H9 (cell line): ENCODE measurements at regions not wholly inside any gene's neighbourhood (a gene's known extent, or its start where the extent isn't known, plus 50 kb on each side); places are given as distances from the start of the nearest gene placed in this dataset.

Source experiments
- DNase-seq: peaks from one replicate; pipeline ENCODE4 v3.0.0-alpha.2; 2017
- H2AFZ ChIP-seq: one replicate; pipeline ENCODE4 v1.6.1; 2013; ENCODE audit warnings: mild to moderate bottlenecking, low read length, control low read depth, moderate library complexity
- H2AK5ac ChIP-seq: 2 replicates; pipeline ENCODE4 v1.6.1; 2013; ENCODE audit warnings: low read length, control low read depth, mixed read lengths; ENCODE audit not compliant: insufficient read length
- H2BK120ac ChIP-seq: one replicate; pipeline ENCODE4 v1.6.1; 2013; ENCODE audit warnings: low read depth, mild to moderate bottlenecking, low read length, control low read depth, inconsistent platforms; ENCODE audit not compliant: poor library complexity, severe bottlenecking
- H2BK12ac ChIP-seq: 2 replicates; pipeline ENCODE4 v1.6.1; 2013; ENCODE audit warnings: low read length, control low read depth, mixed read lengths, low read depth; ENCODE audit not compliant: insufficient read length
- H2BK15ac ChIP-seq: 2 replicates; pipeline ENCODE4 v1.6.1; 2013; ENCODE audit warnings: low read depth, low read length, control low read depth
- H2BK20ac ChIP-seq: one replicate; pipeline ENCODE4 v1.6.1; 2013; ENCODE audit warnings: low read depth, mild to moderate bottlenecking, low read length, control low read depth, inconsistent platforms; ENCODE audit not compliant: poor library complexity, severe bottlenecking
- H2BK5ac ChIP-seq: 2 replicates; pipeline ENCODE4 v1.6.1; 2013; ENCODE audit warnings: low read length, control low read depth, mixed read lengths; ENCODE audit not compliant: insufficient read length
- H3K14ac ChIP-seq: 2 replicates; pipeline ENCODE4 v1.6.1; 2013; ENCODE audit warnings: low read length, control low read depth; ENCODE audit not compliant: insufficient read depth
- H3K18ac ChIP-seq: 2 replicates; pipeline ENCODE4 v1.6.1; 2013; ENCODE audit warnings: low read depth, mild to moderate bottlenecking, mixed read lengths, low read length, control low read depth; ENCODE audit not compliant: insufficient read length
- H3K23ac ChIP-seq: 2 replicates; pipeline ENCODE4 v1.6.1; 2013; ENCODE audit warnings: low read length, control low read depth, mixed read lengths, low read depth; ENCODE audit not compliant: insufficient read length
- H3K23me2 ChIP-seq: 2 replicates; pipeline ENCODE4 v1.6.1; 2013; ENCODE audit warnings: low read depth, mild to moderate bottlenecking, mixed read lengths, low read length, control low read depth; ENCODE audit not compliant: insufficient read length, poor library complexity, severe bottlenecking
- H3K27ac ChIP-seq: 2 replicates; pipeline ENCODE4 v1.5.1; 2013; ENCODE audit warnings: low read length, control low read depth, mixed read lengths, low read depth; ENCODE audit not compliant: insufficient read length
- H3K27me3 ChIP-seq: 2 replicates; pipeline ENCODE4 v1.6.1; 2013; ENCODE audit warnings: low read length, control low read depth, inconsistent platforms; ENCODE audit not compliant: insufficient read depth
- H3K4ac ChIP-seq: 2 replicates; pipeline ENCODE4 v1.6.1; 2013; ENCODE audit warnings: low read depth, mild to moderate bottlenecking, control low read depth, inconsistent platforms, low read length, moderate library complexity
- H3K4me1 ChIP-seq: 2 replicates; pipeline ENCODE4 v1.6.1; 2013; ENCODE audit warnings: low read length, control low read depth, inconsistent platforms; ENCODE audit not compliant: insufficient read depth
- H3K4me2 ChIP-seq: 2 replicates; pipeline ENCODE4 v1.6.1; 2013; ENCODE audit warnings: low read length, control low read depth, mixed read lengths; ENCODE audit not compliant: insufficient read length, insufficient read depth
- H3K56ac ChIP-seq: 2 replicates; pipeline ENCODE4 v1.6.1; 2013; ENCODE audit warnings: low read depth, mild to moderate bottlenecking, mixed read lengths, low read length, control low read depth; ENCODE audit not compliant: insufficient read length
- H3K79me1 ChIP-seq: 2 replicates; pipeline ENCODE4 v1.6.1; 2013; ENCODE audit warnings: low read depth, mild to moderate bottlenecking, moderate library complexity, low read length, control low read depth, inconsistent platforms; ENCODE audit not compliant: insufficient read depth, poor library complexity, severe bottlenecking
- H3K79me2 ChIP-seq: 2 replicates; pipeline ENCODE4 v1.6.1; 2013; ENCODE audit warnings: low read length, control low read depth, inconsistent platforms; ENCODE audit not compliant: insufficient read depth
- H3K9ac ChIP-seq: 2 replicates; pipeline ENCODE4 v1.6.1; 2013; ENCODE audit warnings: low read length, control low read depth, mixed read lengths; ENCODE audit not compliant: insufficient read length; ENCODE audit errors: extremely low read depth
- H3K9me3 ChIP-seq: one replicate; pipeline ENCODE4 v1.6.1; 2013; ENCODE audit warnings: low read depth, low read length, inconsistent platforms; ENCODE audit not compliant: control insufficient read depth
- H3T11ph ChIP-seq: one replicate; pipeline ENCODE4 v1.6.1; 2013; ENCODE audit warnings: mild to moderate bottlenecking, low read length, control low read depth, inconsistent platforms
- H4K20me1 ChIP-seq: one replicate; pipeline ENCODE4 v1.6.1; 2013; ENCODE audit not compliant: control insufficient read depth, insufficient read length, insufficient read depth
- H4K5ac ChIP-seq: 2 replicates; pipeline ENCODE4 v1.6.1; 2013; ENCODE audit warnings: low read depth, mild to moderate bottlenecking, mixed read lengths, low read length, control low read depth; ENCODE audit not compliant: insufficient read length
- H4K8ac ChIP-seq: replicated peaks from 2 replicates; pipeline ENCODE4 v1.6.1; 2013; ENCODE audit warnings: low read length, control low read depth, mixed read lengths, low read depth; ENCODE audit not compliant: insufficient read length
- H4K91ac ChIP-seq: 2 replicates; pipeline ENCODE4 v1.6.1; 2013; ENCODE audit warnings: low read depth, mild to moderate bottlenecking, moderate library complexity, mixed read lengths, low read length, control low read depth; ENCODE audit not compliant: insufficient read length
- H3K27ac Mint-ChIP-seq, 3 experiments: 2 replicates in 2 of 3; 3 replicates in 1 of 3; pipeline ENCODE4 v1.8.0; 2020 to 2021; ENCODE audit warnings: mixed read lengths in 3 of 3, mild to moderate bottlenecking in 1 of 3, moderate library complexity in 1 of 3
- H3K27me3 Mint-ChIP-seq: 2 replicates; pipeline ENCODE4 v1.8.0; 2021; ENCODE audit warnings: low read depth, mild to moderate bottlenecking, moderate library complexity, mixed read lengths
- H3K36me3 Mint-ChIP-seq, 3 experiments: 2 replicates in 2 of 3; 3 replicates in 1 of 3; pipeline ENCODE4 v1.8.0; 2020 to 2021; ENCODE audit warnings: low read depth in 3 of 3, mixed read lengths in 3 of 3; ENCODE audit not compliant: insufficient read depth in 1 of 3
- H3K4me1 Mint-ChIP-seq, 2 experiments: 2 replicates each; pipeline ENCODE4 v1.8.0; 2020; ENCODE audit warnings: mixed read lengths in 2 of 2
- H3K4me3 Mint-ChIP-seq, 2 experiments: 2 replicates in 1 of 2; 3 replicates in 1 of 2; pipeline ENCODE4 v1.8.0; 2020 to 2021; ENCODE audit warnings: mild to moderate bottlenecking in 2 of 2, mixed read lengths in 2 of 2, moderate library complexity in 1 of 2
- H3K9me3 Mint-ChIP-seq, 2 experiments: 2 replicates in 1 of 2; 3 replicates in 1 of 2; pipeline ENCODE4 v1.8.0; 2020; ENCODE audit warnings: mild to moderate bottlenecking in 2 of 2, mixed read lengths in 2 of 2, moderate library complexity in 1 of 2
- CTCF ChIP-seq: fragments of 200-600 bp; sonication (generic); conservative IDR thresholded peaks from 3 replicates; pipeline ENCODE4 v1.8.0; 2021; ENCODE audit warnings: antibody characterized with exemption, mild to moderate bottlenecking
- WGBS: extraction: QIAGEN DNeasy Blood & Tissue Kit; methylation state at CpG from one replicate; pipeline ENCODE4 v1.1.7; 2013; ENCODE audit warnings: missing lambda C conversion rate, low lambda C conversion rate, mixed read lengths; ENCODE audit not compliant: insufficient read length; ENCODE audit errors: extremely low coverage; 5-methylcytosine and 5-hydroxymethylcytosine counted together

- H3K27me3 Mint-ChIP-seq: no peaks in the 10 kb centered on the region; the same call in 1 of the 2 replicates
- H3K9me3 Mint-ChIP-seq: no peaks in the 10 kb centered on the region
- no peak for DNase-seq
- no peak overlapping the region for H3K4me3 Mint-ChIP-seq
- H3K18ac ChIP-seq: no peak overlapping the region
- H3T11ph ChIP-seq: no peak overlapping the region
- H4K5ac ChIP-seq: no peak overlapping the region
- no peaks in the 10 kb centered on the region for H3K23me2 ChIP-seq
- no peak for TF ChIP-seq CTCF
- no peak overlapping the region for H3K27ac ChIP-seq
- no peak overlapping the region for H2BK20ac ChIP-seq
- H2BK15ac ChIP-seq: no peak overlapping the region
- H2AFZ ChIP-seq: no peak overlapping the region
- no peak overlapping the region for H3K14ac ChIP-seq
- no peak overlapping the region for H3K27ac Mint-ChIP-seq
- H2BK5ac ChIP-seq: no peak overlapping the region
- no peak overlapping the region for H3K23ac ChIP-seq
- no peak overlapping the region for H3K4ac ChIP-seq
- no peaks in the 10 kb centered on the region for H3K79me1 ChIP-seq
- no peak overlapping the region for H3K4me2 ChIP-seq
- no CpG with 5 or more reads among the region's 7 CpGs for WGBS
- H3K9me3 ChIP-seq: no peaks in the 10 kb centered on the region
- H3K79me2 ChIP-seq: no peaks in the 10 kb centered on the region
- no peak overlapping the region for H2AK5ac ChIP-seq
- no peak overlapping the region for H4K91ac ChIP-seq
- no peak overlapping the region for H4K8ac ChIP-seq
- no peaks in the 10 kb centered on the region for H3K36me3 Mint-ChIP-seq
- H3K4me1 ChIP-seq: no peaks in the 10 kb centered on the region
- H3K27me3 ChIP-seq: no peaks in the 10 kb centered on the region
- no peak overlapping the region for H3K56ac ChIP-seq
- H3K9ac ChIP-seq: no peak overlapping the region
- peaks cover 0 to 3% of the 10 kb centered on the region in 2 experiments; a peak in 2 of 4 replicates for H3K4me1 Mint-ChIP-seq
- no peak overlapping the region for H2BK12ac ChIP-seq
- no peak overlapping the region for H2BK120ac ChIP-seq
- H4K20me1 ChIP-seq: no peaks in the 10 kb centered on the region
Measured at GRCh38 chr6:148272597-148272996, 70.0 kb upstream of the SASH1 start.
